Lung (tissue), 11 donors: ENCODE measurements at regions not wholly inside any gene's neighbourhood (a gene's known extent, or its start where the extent isn't known, plus 50 kb on each side); places are given as distances from the start of the nearest gene placed in this dataset.

Source experiments
- ATAC-seq: fragments of 200-7000 bp; cut with Tn5 transposase; one replicate; pipeline ENCODE4 v1.9.1; 2020; ENCODE audit warnings: moderate number of reproducible peaks; ENCODE audit not compliant: insufficient read depth, low FRiP score
- DNase-seq, 3 donors: peaks; one replicate each; pipeline ENCODE4 v3.0.0-alpha.2; 2013 to 2017
- H3K27ac ChIP-seq, 2 donors: one replicate each; pipeline ENCODE4 v1.5.1; 2013; ENCODE audit warnings: mild to moderate bottlenecking in 2 of 2, moderate library complexity in 2 of 2, control low read depth in 1 of 2, inconsistent platforms in 1 of 2, low read depth in 1 of 2, low read length in 1 of 2
- H3K27me3 ChIP-seq, 3 donors: one replicate each; pipeline ENCODE4 v1.5.1; 2013; ENCODE audit warnings: low read length in 2 of 3; ENCODE audit not compliant: control insufficient read depth in 3 of 3, insufficient read depth in 3 of 3
- H3K36me3 ChIP-seq, 4 donors: one replicate each; pipeline ENCODE4 v1.5.1; 2013; ENCODE audit warnings: low read length in 4 of 4, mild to moderate bottlenecking in 1 of 4, moderate library complexity in 1 of 4; ENCODE audit not compliant: control insufficient read depth in 4 of 4, insufficient read depth in 4 of 4
- H3K4me1 ChIP-seq, 5 donors: one replicate each; pipeline ENCODE4 v1.5.1; 2013; ENCODE audit warnings: low read length in 5 of 5, mild to moderate bottlenecking in 2 of 5, moderate library complexity in 1 of 5; ENCODE audit not compliant: control insufficient read depth in 5 of 5, insufficient read depth in 5 of 5
- H3K4me3 ChIP-seq: one replicate; pipeline ENCODE4 v1.5.1; 2013; ENCODE audit warnings: mild to moderate bottlenecking, control low read depth, moderate library complexity
- H3K9ac ChIP-seq, 2 donors: one replicate each; pipeline ENCODE4 v1.5.1; 2013; ENCODE audit warnings: low read length in 2 of 2, control low read depth in 1 of 2; ENCODE audit not compliant: insufficient read depth in 1 of 2
- H3K9me3 ChIP-seq, 4 donors: one replicate each; pipeline ENCODE4 v1.5.1; 2013; ENCODE audit warnings: low read length in 3 of 4, mild to moderate bottlenecking in 1 of 4, moderate library complexity in 1 of 4; ENCODE audit not compliant: control insufficient read depth in 4 of 4, insufficient read depth in 3 of 4
- WGBS, 2 donors: extraction: QIAGEN DNeasy Blood & Tissue Kit; methylation state at CpG; one replicate each; pipeline ENCODE4 v1.1.7; 2013; 5-methylcytosine and 5-hydroxymethylcytosine counted together
- TF ChIP-seq, protein P1 (sequence below): IDR thresholded peaks from 2 replicates; pipeline ENCODE4 v1.5.1; 2012; ENCODE audit warnings: mild to moderate bottlenecking; ENCODE audit errors: control extremely low read depth, extremely low read depth
- donor health status: control.
- donor health status: control.
- donor health status: Bipolar disorder and iron deficiency.
- donor health status: healthy.
- donor health status: DM: yes; HTN: yes; CAD: no.

DNA sequence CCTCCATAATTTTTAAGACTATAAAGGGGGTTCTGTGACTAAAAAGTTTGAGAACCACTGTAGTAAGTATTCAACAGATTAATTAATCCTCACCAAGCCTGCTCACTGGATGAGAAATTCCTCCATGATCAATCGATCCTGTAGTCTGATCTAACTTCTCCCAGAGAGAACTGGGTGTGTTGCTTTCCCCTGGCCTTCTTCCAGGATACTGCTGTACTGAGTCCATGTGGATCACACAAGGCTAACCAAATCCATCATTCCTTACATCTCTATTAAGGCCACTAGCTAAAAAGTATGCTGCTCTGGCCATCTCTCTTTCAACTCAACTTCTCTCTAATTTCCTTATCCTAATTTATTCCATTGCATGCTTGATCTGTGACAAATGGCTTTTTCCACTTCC is 280.2 kb upstream of the PCSK5 start:
- 90 to 91% methylated on average over 1 of the region's 1 CpG for WGBS, 2 donors
- no peak overlapping the region for H3K4me3 ChIP-seq

DNA sequence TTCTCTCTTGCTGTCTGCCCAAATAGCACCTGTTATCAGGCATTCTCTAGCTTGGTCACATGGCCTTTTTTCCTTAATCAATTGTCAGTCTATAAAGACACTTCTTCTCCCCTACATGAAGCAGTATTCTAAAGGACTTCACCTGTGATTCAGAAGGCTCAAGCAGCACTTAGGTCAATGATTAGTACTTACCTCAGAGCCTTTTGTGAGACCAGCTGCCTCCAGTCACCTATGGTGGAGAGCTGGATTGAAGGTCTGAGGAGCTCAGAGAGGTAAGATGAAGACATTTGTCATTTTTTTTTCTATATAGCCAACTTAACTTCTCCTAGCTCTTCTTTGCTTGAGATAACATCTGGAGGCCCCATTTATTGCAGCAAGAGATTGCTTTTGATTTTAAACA is 278.3 kb upstream of the PCSK5 start:
- H3K4me1 ChIP-seq: peaks cover 0 to 4% (median 0%) of the 10 kb centered on the region in 5 donors
- no peak overlapping the region for H3K4me3 ChIP-seq
- no peaks in the 10 kb centered on the region for H3K36me3 ChIP-seq
- H3K9ac ChIP-seq: no peak overlapping the region
- H3K27ac ChIP-seq: no peak overlapping the region
- peaks cover 0 to 2% (median 0%) of the 10 kb centered on the region in 4 donors for H3K9me3 ChIP-seq
- TF ChIP-seq, protein P1, sequence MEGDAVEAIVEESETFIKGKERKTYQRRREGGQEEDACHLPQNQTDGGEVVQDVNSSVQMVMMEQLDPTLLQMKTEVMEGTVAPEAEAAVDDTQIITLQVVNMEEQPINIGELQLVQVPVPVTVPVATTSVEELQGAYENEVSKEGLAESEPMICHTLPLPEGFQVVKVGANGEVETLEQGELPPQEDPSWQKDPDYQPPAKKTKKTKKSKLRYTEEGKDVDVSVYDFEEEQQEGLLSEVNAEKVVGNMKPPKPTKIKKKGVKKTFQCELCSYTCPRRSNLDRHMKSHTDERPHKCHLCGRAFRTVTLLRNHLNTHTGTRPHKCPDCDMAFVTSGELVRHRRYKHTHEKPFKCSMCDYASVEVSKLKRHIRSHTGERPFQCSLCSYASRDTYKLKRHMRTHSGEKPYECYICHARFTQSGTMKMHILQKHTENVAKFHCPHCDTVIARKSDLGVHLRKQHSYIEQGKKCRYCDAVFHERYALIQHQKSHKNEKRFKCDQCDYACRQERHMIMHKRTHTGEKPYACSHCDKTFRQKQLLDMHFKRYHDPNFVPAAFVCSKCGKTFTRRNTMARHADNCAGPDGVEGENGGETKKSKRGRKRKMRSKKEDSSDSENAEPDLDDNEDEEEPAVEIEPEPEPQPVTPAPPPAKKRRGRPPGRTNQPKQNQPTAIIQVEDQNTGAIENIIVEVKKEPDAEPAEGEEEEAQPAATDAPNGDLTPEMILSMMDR: no peak
- ATAC-seq (no peak), DNase-seq (no peak)
- no peaks in the 10 kb centered on the region for H3K27me3 ChIP-seq

More for the DNA sequence above, 280.2 kb upstream of the PCSK5 start:
- H3K4me1 ChIP-seq: no peaks in the 10 kb centered on the region
- DNase-seq (no peak), ATAC-seq (no peak)
- H3K27ac ChIP-seq: no peak overlapping the region
- H3K9me3 ChIP-seq: peaks cover 0 to 2% (median 0%) of the 10 kb centered on the region in 4 donors
- TF ChIP-seq, protein P1: no peak
- H3K27me3 ChIP-seq: no peaks in the 10 kb centered on the region
- no peak overlapping the region for H3K9ac ChIP-seq
- H3K36me3 ChIP-seq: no peaks in the 10 kb centered on the region

DNA sequence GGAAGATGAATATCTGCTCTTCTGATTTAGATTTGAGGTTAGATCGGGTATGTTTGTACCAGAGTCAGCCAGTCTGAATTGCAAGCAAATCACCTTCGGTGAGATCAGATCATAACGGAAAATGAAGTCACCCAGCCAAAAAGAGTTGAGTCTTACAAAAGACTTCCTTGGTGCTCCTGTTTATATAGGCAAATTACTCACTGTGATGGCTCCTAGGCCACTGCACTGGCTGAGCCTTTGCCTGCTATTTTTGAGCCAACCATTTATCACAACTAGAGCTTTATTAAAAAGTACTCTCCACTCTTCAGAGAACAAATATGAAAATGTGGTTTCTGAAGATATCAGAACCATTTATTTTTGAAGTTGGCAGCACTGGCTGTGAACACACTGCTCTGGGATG is 277.7 kb upstream of the PCSK5 start:
- H3K36me3 ChIP-seq: no peaks in the 10 kb centered on the region
- peaks cover 0 to 2% (median 0%) of the 10 kb centered on the region in 4 donors for H3K9me3 ChIP-seq
- ATAC-seq: no peak
- H3K4me1 ChIP-seq: peaks cover 0 to 4% (median 0%) of the 10 kb centered on the region in 5 donors
- H3K27me3 ChIP-seq: no peaks in the 10 kb centered on the region
- H3K9ac ChIP-seq: no peak overlapping the region
- 59 to 77% methylated on average over 3 of the region's 3 CpGs for WGBS, 2 donors
- no peak overlapping the region for H3K4me3 ChIP-seq
- DNase-seq: no peak
- TF ChIP-seq, protein P1: no peak
- no peak overlapping the region for H3K27ac ChIP-seq

DNA sequence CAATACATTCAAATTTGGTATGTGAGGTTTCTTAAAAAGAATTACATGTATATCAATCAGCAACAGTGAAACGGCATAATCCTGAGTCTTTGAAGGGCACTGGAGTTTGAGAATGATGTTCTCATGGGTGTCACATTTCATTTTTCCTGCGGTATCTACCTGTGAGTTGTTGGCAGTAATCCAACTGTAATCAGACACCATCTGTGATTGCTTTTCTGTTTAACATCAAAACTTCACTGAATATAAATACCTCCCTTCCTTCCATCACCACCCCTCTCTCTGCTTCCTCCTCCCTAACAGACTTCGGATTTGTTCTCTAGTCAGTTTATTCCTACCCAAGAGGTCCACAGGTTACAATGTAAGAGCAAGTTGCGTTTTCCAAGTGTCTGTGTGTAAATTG is 275.2 kb upstream of the PCSK5 start:
- ATAC-seq (no peak), DNase-seq (peak in 2 of 3 donors; percentile 15 to 29)
- peaks cover 0 to 2% (median 0%) of the 10 kb centered on the region in 4 donors for H3K9me3 ChIP-seq
- WGBS, 2 donors: 41 to 57% methylated on average over 4 of the region's 4 CpGs
- no peaks in the 10 kb centered on the region for H3K36me3 ChIP-seq
- H3K27ac ChIP-seq: no peak overlapping the region
- H3K4me1 ChIP-seq: peaks cover 0 to 4% (median 0%) of the 10 kb centered on the region in 5 donors
- no peak overlapping the region for H3K9ac ChIP-seq
- no peak overlapping the region for H3K4me3 ChIP-seq
- TF ChIP-seq, protein P1: no peak
- H3K27me3 ChIP-seq: no peaks in the 10 kb centered on the region
